NCI-H82 (cell line): ENCODE measurements at regions not wholly inside any gene's neighbourhood (a gene's known extent, or its start where the extent isn't known, plus 50 kb on each side); places are given as distances from the start of the nearest gene placed in this dataset.
"Not testable (repeated sequence)": the region's sequence is repeated elsewhere in the genome, so short reads cannot be mapped to it uniquely, and the experiment has no call there.

Experiments used
- DNase-seq: peaks from one replicate; lab custom pipeline; 2025; lab: John Stamatoyannopoulos, UW

DNA sequence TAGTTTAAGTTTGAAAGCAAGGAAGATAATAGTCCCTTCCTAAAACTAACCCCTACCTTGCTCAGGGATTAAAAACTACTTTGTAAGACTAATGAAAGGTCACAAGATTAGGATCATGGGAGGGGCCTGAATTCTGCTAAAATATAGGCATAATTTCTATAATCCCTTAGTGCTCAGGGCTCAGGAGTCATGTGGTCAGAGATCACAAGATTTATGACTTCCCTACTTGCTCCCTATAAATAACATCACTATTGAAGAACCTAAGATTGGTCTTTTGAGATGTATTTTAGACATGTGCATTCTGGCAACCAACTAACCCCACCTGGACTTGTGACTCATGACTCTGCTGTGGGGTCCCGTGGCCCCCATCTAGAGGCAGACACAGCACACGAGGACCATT lies 81.1 kb downstream of the STMND1 start:
- no peak for DNase-seq

DNA sequence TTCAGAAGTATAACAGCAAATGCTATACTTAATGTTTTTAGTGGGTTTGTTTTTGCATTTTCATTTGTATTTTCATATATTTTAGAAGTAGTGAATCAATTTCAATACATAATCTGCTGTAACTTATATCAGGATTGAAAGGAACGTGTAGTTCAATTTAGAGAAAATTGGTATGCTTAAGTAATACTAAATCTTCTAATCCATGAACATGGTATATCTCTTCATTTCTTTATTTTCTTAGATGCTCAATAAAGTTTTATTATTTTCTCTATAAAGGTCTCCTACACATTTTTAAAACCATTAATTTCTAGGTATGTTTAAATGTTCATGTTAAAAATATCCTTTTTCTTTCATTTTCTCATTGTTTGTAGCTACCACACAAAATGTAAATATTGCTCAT lies 85.1 kb downstream of the STMND1 start:
- no peak for DNase-seq

DNA sequence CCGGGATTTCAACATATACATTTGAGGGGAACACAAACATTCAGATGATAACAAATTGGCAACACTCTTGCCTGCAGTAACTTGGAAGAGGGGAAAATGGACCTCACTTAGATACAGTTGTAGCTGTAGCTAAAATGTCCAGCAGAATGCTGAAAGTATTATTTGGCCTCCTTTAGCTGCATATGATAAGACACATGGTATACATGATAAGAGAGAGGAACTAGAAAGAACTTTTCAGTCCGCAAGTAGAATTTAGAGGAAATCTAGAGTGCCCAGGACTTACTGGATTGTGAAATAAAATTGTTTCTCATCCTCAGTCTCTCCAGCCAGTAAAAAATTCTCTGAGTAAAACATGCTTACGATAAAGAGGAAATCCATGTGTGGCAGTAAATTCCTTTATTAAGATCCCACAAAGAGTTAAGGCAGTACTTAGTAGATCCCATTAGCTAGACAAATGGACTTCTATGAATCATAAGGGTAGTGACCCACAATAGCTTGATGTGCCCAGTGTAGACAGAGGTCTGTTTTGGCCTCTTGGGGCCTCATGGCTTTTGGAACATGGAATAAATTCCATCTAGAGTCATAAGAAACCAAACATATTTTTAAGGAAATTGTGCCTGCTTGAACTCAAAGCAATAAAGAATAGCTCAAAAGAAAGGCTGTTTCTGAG lies 87.9 kb upstream of the RBM24 start:
- DNase-seq, result no peak

DNA sequence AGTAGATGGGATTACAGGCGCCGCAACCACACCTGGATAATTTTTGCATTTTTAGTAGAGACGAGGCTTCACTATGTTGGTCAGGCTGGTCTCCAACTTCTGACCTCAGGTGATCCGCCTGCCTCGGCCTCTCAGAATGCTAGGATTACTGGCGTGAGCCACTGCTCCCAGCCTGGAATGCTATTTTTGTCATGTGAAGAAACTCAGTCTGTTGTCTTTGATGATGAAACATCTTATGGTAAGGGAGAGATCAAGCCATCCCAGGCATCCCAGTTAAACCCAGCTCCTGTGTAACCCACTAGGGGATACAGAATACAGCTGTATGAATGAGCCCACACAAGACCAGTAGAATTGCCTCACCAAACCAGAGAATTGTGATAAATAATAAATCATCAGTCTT lies 83.6 kb upstream of the RBM24 start:
- DNase-seq, result no peak

DNA sequence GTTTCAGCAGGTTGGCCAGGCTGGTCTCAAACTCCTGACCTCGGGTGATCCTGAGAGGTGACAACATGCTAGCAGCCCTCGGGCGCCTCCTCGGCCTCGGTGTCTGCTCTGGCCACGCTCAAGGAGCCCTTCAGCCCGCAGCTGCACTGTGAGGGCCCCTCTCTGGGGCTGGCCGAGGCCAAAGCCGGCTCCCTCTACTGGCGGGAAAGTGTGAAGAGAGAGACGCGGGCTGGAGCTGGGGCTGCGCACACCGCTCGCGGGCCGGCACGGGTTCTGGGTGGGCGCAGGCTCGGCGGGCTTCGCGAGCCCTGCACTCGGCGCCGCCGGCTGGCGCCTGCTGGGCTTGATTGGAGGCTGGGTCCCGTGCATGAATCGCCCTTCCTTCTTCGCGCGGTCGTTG lies 80.8 kb upstream of the RBM24 start:
- DNase-seq, result no peak

DNA sequence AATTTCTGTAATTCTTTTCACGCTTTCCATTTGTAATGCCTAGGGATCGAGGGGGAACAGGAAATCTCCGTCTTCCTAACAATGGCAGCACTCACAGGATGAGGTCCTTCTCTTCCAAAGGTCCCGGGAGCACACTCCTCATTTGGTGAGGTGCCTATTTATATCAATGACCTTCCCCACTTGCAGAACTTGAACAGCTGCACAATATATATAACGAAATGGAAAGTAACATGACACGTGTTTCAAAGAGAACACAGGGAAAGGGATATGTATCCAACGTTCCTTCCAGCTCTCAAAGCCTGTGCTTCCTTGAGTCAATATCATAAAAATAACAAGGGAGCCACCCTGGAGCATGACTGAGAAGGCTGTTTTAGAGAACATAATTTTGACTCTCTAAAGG lies 78.6 kb upstream of the RBM24 start:
- no peak for DNase-seq

DNA sequence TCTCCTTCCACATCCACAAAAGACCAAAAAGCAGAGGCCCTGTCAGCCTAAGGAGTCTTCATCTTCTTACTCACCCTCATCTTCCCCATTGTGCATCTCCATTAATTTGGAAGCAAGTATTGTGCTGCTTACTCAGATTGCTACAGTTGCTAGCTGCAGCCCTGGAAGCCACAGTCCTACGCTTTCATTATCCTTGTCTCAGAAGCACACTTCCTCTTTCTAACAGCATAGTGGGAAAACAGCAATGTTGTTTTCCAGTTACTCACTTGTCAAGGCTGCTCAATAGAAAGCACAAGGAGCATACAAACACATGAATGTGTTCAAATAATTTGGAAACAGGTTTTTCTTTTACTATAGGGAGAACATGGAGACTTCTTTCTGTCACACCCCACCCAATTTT lies 76.6 kb upstream of the RBM24 start:
- DNase-seq, result no peak

DNA sequence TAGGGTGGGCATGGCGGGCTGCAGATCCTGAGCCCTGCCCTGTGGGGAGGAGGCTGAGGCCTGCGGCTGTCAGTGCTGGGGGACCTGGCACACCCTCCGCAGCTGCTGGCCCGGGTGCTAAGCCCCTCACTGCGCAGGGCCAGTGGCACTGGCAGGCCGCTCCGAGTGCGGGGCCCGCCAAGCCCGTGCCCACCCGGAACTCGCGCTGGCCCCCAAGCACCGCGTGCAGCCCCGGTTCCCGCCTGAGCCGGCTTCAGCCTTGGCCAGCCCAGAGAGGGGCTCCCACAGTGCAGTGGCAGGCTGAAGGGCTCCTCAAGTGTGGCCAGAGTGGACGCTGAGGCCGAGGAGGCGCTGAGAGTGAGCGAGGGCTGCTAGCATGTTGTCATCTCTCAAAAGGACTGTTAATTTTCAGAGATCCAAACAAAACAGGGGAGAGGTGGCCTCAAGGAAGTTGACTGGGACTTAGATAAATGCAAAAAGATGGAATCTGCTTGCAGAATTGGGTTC lies 74.5 kb upstream of the RBM24 start:
- no peak for DNase-seq

DNA sequence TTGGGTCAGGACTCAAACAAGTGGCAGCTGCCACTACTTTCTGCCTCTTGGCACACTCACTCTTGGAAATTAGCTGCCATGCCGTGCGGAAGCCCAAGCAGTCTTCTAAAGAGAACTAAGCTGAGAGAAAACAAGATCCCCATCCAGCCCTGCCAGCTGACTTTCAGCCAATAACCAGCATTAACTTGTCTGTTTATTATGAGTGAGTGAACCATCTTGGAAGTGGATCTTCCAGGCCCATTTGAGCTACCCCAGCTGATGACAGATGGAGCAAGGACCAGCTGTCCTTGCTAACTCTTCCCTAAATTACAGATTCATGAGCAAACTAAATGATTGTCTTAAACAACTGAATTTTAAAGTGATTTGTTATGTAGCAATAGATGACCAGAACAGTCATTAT lies 73.9 kb upstream of the RBM24 start:
- DNase-seq, result peak; percentile 7

DNA sequence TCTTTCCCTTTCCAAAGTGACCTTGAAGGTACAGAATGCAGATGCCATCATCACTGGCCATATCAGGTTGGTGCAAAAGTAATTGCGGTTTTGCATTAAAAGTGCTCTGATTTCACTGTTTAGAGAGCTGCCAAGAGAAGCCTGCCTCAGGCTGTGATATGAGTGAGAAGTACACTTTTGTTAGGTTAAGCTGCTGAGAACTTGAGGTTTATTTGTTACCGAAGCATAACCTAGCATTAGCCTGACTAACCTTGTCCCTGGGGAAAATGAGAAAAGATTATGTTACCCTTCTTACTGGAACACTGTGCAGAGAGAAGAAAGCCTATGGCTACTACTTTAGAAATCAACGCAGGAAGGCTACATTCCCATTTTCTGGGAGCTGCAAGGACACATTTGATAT lies 70.5 kb upstream of the RBM24 start:
- no peak for DNase-seq

DNA sequence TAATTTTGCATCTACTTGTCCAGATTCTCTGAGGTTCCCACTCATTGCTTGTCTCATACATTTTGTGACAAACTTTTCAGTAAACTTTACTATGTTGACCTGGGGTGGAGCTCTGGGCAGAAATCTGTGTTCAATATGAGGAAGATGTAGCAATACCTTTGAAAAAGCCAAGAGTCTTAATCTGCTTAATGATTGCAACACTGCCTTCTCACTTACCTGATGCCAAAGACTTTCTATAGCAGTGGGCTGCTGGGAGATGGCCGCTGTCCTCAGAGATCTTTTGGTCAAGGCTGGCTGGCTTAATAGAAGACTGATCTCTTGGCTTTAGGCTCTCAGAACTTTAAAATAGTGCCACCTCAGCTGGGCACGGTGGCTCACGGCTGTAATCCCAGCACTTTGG lies 70.1 kb upstream of the RBM24 start:
- no peak for DNase-seq

DNA sequence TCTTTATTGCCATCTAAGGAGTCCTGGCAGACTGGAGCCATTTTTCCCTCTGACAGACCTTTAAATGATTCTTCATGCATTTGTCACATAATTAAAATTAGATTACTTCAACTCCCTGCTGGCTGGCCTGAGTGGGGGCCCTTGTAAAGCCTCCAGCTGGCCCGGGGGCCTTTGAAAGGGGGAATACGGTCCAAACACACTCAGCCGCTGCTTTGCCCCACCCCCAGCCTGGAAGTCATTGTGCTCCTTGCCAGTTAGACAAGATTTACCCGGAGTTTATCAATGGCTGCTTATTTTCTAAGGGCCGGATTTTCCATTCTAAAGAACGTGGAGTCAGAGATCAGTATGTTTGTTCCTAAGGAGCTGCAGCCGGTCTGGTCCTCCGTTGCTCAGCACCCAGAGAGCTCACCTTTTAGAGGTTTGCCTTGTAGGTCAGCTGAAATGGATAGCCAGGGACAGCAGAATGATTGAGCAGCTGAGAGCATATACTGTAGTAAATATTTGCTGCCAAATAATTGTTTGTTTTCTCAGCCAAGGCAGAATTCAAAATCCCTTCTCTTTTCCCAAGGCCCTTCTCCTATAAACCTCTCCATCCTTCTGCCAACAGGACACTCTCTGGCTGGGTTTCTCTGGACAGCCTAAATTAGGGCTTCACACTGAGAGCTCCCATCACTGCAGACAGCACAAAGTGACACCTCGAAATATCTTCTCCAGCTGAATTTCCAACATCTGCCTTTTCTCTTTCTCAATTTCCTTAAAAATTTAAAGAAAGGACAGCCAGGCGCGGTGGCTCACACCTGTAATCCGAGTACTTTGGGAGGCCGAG lies 68.4 kb upstream of the RBM24 start:
- peak; percentile 81 for DNase-seq

DNA sequence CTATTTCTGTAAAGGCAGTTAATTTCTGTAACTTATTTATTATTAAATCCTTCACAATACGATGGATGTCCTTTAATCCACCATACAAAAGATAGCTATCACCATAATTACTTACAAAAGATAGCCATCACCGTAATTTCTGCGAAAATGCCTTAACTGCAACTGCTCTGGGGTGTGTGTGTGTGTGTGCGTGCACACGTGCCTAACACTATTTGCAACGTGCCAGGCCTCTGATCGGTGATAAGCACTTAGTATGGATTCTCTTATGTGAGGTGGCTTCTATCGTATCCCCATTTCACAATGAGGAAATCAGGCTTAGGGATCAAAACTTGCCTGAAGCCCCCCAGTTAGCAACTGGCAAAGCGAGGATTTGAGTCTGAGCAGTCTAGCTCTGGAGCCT lies 67.1 kb upstream of the RBM24 start:
- no peak for DNase-seq

DNA sequence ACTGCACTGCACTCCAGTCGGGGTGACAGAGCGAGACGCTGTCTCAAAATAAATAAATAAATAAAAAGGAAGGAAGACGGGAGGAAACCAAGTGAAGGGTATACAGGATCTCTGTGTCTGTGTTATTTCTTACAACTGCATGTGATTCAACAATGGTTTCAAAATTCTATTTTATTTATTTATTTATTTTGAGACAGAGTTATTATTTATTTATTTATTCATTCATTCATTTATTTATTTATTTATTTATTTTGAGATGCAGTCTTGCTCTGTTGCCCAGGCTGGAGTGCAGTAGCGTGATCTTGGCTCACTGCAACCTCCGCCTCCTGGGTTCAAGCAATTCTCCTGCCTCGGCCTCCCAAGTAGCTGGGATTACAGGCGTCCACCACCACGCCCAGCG lies 64.2 kb upstream of the RBM24 start:
- not testable (repeated sequence) for DNase-seq

DNA sequence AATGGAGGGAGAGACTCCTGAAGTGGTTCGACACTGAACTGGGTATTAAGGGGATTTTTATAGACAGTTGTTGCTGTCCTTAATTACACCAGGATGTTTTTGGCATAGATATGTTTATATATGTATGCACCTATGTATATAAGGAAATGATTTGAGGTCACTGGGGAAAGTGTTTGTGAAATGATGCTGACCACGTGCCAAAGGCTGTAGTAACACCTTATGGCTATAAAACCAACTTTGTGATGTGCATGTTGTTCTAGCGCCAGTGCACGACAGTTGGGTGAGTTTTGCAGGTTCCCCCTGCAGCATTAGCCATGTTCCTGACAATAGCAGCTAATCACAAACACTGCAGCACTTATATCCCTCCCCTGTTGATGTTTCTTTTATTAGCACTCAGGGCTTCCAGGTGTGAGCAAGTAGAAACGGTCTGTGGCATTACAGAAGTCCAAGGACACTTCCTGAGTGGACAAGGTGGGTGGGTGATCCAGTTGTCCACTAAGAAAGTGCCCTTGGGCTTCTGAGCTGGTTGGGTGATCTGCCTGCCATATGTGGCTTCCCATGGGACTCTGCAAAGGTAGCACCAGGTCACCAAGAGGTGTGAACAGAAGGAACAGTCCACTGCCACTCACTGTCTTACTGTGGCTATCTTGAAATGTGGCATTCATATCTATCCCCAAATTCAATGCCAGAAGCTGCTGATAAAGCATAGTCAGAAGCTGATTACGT lies 63.0 kb upstream of the RBM24 start:
- no peak for DNase-seq

DNA sequence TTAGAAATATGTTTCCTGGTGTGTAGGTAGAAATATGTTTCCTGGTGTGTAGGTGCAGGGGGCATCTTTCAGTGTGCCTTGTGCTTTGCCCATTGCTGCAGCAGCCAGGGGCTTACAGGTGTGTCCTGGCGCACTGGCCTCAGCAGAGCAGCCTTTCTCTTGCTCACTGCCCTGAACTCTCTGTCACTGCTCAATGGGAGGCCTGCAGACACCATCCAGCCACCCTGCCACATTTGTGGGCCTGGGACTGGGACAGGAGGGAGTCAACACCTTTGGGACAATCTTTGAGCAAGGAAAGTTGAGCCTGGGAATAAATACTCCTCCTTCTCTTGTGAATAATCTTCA lies 62.4 kb upstream of the RBM24 start:
- no peak for DNase-seq

DNA sequence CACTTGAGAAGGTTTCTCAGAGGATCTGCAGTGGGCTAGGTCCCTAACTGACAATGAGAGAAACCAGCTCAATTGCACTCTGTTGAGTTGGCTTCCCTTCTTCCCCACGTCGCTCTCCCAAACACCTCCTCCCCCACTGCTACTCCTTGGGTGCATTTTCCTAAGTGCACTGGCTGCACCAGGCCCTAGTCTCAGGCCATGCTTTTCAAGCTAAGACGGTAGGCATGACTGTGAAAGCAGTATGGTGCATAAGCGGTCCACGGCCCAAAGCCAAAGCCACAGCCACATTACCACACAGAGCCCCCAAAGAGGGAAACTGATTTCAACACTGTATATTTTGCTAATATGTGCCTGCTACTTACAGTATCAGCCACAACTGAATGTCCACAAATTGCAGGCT lies 62.1 kb upstream of the RBM24 start:
- no peak for DNase-seq

DNA sequence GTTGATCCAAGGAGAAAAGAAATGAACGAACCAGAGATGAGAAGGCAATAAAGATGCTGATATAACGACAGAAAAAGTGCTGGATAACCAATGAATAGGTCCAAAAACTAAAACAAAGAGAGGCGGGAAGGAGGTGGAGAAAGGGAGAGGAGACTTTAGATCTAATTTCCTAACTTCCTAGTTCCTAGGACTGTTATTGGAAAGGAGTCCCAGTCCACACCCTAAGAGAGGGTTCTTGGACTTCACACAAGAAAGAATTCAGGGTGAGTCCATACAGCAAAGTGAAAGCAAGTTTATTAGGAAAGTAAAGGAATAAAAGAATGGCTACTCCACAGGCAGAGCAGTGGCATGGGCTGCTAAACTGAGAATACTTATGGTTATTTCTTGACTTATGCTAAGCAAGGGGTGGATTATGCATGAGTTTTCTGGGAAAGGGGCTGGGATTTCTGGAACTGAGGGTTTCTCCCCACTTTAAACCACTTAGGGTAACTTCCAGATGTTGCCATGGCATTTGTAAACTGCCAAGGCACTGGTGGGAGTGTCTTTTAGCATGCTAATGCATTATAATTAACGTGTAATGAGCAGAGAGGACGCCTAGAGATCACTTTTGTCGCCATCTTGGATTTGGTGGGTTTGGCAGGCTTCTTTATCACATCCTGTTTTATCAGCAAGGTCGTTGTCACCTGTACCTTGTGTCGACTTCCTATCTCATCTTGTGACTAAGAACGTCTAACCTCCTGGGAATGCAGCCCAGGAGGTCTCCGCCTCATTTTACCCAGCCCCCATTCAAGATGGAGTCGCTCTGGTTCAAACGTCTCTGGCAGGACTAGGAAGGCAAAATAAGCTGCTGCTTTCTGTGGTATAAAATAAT lies 60.9 kb upstream of the RBM24 start:
- DNase-seq, result no peak

DNA sequence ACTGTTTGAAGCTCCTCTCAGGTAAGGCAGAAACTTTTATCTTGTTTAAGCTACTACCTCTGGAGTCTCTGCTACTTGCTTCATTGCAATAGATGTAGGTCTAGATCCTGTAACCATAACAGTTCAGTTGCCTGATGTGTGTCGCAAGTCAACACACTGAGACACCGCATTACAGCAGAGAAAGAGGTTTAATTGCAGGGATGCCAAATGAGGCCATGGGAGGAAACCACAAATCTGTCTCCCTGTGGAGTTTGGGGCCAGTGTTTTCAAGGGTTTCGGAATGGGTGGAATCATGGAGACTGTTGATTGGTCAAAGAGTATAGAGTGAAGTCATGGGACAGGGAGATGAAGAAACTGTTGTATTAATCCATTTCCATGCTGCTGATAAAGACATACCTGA lies 57.1 kb upstream of the RBM24 start:
- no peak for DNase-seq

DNA sequence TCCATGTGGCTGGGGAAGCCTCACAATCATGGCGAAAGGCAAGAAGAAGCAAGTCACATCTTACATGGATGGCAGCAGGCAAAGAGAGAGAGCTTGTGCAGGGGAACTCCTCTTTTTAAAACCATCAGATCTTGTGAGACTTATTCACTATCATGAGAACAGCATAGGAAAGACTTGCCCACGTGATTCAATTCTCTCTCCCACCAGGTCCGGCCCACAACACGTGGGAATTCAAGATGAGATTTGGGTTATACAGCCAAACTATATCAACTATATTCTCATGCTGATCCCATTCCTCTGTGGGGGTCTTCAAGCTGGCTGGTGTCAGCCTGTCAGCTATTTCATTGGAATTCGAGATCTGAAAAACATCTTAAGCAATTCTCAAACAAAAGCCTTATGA lies 56.7 kb upstream of the RBM24 start:
- DNase-seq, result not testable (repeated sequence)

DNA sequence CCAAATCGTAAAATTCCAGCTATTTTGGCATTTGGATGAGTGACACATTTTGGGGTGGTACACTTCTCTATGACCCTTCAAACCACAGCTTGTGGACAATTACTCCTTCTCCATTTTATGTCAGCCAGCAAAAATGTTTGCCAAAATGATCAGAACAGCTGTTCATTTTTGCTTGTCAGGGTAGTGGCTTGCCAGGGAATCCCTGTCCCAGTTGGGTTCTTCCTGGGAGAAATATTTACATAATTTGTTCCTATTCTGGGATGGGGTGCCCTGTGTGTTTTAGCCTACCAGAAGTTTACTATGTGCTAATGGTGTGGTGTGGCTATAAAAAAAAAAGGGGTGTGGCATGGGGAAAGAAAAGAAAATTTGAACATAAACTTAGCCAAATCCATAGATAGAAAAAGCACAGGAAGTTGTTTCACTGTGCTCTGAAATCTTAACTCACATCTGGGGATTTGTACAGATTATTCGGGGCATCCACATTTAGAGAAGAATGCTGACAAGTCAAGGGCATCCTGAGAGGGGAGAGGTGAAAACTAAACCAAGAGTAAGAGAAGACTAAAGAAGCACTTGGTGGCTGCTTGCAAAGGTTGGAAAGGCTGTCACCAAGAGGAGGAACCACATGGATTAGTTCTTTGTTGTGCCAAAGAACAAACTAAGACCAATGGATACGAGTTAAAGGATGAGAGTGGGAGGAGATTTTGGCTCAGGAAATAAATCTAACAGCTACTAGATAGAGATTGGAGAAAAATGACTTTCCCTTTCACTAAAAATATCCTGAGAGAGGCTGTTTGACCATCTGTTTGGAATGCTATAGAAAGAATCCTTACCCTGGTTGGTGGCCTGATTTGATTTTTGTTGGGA lies 55.2 kb upstream of the RBM24 start:
- DNase-seq, result no peak
